GM23338 (cell line): ENCODE measurements at regions not wholly inside any gene's neighbourhood (a gene's known extent, or its start where the extent isn't known, plus 50 kb on each side); places are given as distances from the start of the nearest gene placed in this dataset.

ENCODE experiments used
- ATAC-seq: fragments of 200-7000 bp; cut with Tn5 transposase; 3 replicates; pipeline ENCODE4 v1.9.1; 2020
- DNase-seq: peaks from one replicate; pipeline ENCODE4 v3.0.0-alpha.2; 2015; ENCODE audit warnings: low spot score
- H2AFZ ChIP-seq: fragments of 200-600 bp; sonication (generic); 2 replicates; pipeline ENCODE4 v1.8.0; 2016; ENCODE audit warnings: antibody characterized with exemption, mild to moderate bottlenecking, moderate library complexity
- H3F3A ChIP-seq: fragments of 200-600 bp; sonication (generic); replicated peaks from 2 replicates; pipeline ENCODE4 v1.8.0; 2017; ENCODE audit warnings: antibody characterized with exemption, mixed run types, low read depth
- H3K27ac ChIP-seq: fragments of 200-600 bp; sonication (generic); 2 replicates; pipeline ENCODE4 v1.6.1; 2016; ENCODE audit warnings: low read depth
- H3K27me3 ChIP-seq: fragments of 200-600 bp; sonication (generic); 2 replicates; pipeline ENCODE4 v1.8.0; 2016; ENCODE audit warnings: mild to moderate bottlenecking, mixed run types, moderate library complexity; ENCODE audit not compliant: insufficient read depth
- H3K36me3 ChIP-seq: fragments of 200-600 bp; sonication (generic); 2 replicates; pipeline ENCODE4 v1.8.0; 2016; ENCODE audit warnings: mild to moderate bottlenecking; ENCODE audit not compliant: insufficient read depth
- H3K4me1 ChIP-seq: fragments of 200-600 bp; sonication (generic); 2 replicates; pipeline ENCODE4 v1.8.0; 2016; ENCODE audit warnings: mild to moderate bottlenecking, moderate library complexity; ENCODE audit not compliant: insufficient read depth
- H3K4me2 ChIP-seq: fragments of 200-600 bp; sonication (generic); 2 replicates; pipeline ENCODE4 v1.7.1; 2017; ENCODE audit warnings: mixed run types
- H3K4me3 ChIP-seq: fragments of 200-600 bp; sonication (generic); 2 replicates; pipeline ENCODE4 v1.6.1; 2016; ENCODE audit warnings: mixed run types
- H3K79me2 ChIP-seq: fragments of 200-600 bp; sonication (generic); replicated peaks from 2 replicates; pipeline ENCODE4 v1.8.0; 2017; ENCODE audit warnings: mild to moderate bottlenecking; ENCODE audit not compliant: insufficient read depth
- H3K9me2 ChIP-seq: fragments of 200-600 bp; sonication (generic); 2 replicates; pipeline ENCODE4 v1.8.0; 2017; ENCODE audit not compliant: insufficient read depth
- H4K20me1 ChIP-seq: fragments of 200-600 bp; sonication (generic); replicated peaks from 2 replicates; pipeline ENCODE4 v1.8.0; 2017; ENCODE audit warnings: mild to moderate bottlenecking; ENCODE audit not compliant: insufficient read depth
- H3K27ac Mint-ChIP-seq: 2 replicates; pipeline ENCODE4 v1.8.0; 2020; ENCODE audit warnings: inconsistent platforms, mild to moderate bottlenecking, moderate library complexity, mixed read lengths
- H3K27me3 Mint-ChIP-seq: 3 replicates; pipeline ENCODE4 v1.8.0; 2022; ENCODE audit warnings: low read depth, mild to moderate bottlenecking, moderate library complexity, mixed read lengths, inconsistent platforms; ENCODE audit not compliant: insufficient read depth, poor library complexity
- H3K36me3 Mint-ChIP-seq: 3 replicates; pipeline ENCODE4 v1.8.0; 2021; ENCODE audit warnings: low read depth, mild to moderate bottlenecking, inconsistent platforms, moderate library complexity, mixed read lengths
- H3K4me1 Mint-ChIP-seq: 3 replicates; pipeline ENCODE4 v1.8.0; 2020; ENCODE audit warnings: mild to moderate bottlenecking, inconsistent platforms, mixed read lengths
- H3K4me3 Mint-ChIP-seq: 3 replicates; pipeline ENCODE4 v1.8.0; 2021; ENCODE audit warnings: moderate library complexity, mild to moderate bottlenecking, inconsistent platforms, mixed read lengths
- H3K9me3 Mint-ChIP-seq: 3 replicates; pipeline ENCODE4 v1.8.0; 2020; ENCODE audit warnings: moderate library complexity, mild to moderate bottlenecking, inconsistent platforms, mixed read lengths
- CREB1 ChIP-seq: fragments of 250-450 bp; sonication (Bioruptor Pico); IDR thresholded peaks from 2 replicates; pipeline ENCODE4 v1.5.0; 2020; ENCODE audit warnings: low read depth, mild to moderate bottlenecking, moderate library complexity
- CTCF ChIP-seq, 2 experiments: fragments of 200-600 bp in 1 of 2; sonication (generic) in 1 of 2; conservative IDR thresholded peaks; 2 replicates each; pipeline versions ENCODE4 v1.5.1 to v1.6.1; 2016 to 2017; ENCODE audit warnings: antibody characterized with exemption in 2 of 2, low read depth in 2 of 2, mild to moderate bottlenecking in 2 of 2, moderate library complexity in 1 of 2
- EZH2 ChIP-seq: fragments of 200-600 bp; sonication (generic); IDR thresholded peaks from one replicate; pipeline ENCODE4 v1.8.0; 2017; ENCODE audit warnings: antibody characterized with exemption, mild to moderate bottlenecking, low read depth; ENCODE audit not compliant: unreplicated experiment
- EZH2phosphoT487 ChIP-seq: fragments of 200-600 bp; sonication (generic); IDR thresholded peaks from one replicate; pipeline ENCODE4 v1.8.1; 2018; ENCODE audit warnings: antibody characterized with exemption; ENCODE audit not compliant: unreplicated experiment
- JUNB ChIP-seq: IDR thresholded peaks from one replicate; pipeline ENCODE4 v1.6.1; 2016; ENCODE audit warnings: antibody characterized with exemption; ENCODE audit not compliant: unreplicated experiment
- NANOG ChIP-seq: IDR thresholded peaks from 2 replicates; pipeline ENCODE4 v1.6.1; 2016; ENCODE audit warnings: antibody characterized with exemption, borderline replicate concordance
- POLR2AphosphoS5 ChIP-seq: IDR thresholded peaks from 2 replicates; pipeline ENCODE4 v1.6.1; 2016; ENCODE audit warnings: antibody characterized with exemption, low read depth
- REST ChIP-seq: IDR thresholded peaks from one replicate; pipeline ENCODE4 v1.6.1; 2018; ENCODE audit warnings: antibody characterized with exemption; ENCODE audit not compliant: unreplicated experiment
- ZNF331 ChIP-seq: fragments of 250-450 bp; sonication (Bioruptor Pico); IDR thresholded peaks from 2 replicates; pipeline ENCODE4 v1.5.0; 2020; ENCODE audit warnings: low read depth, mild to moderate bottlenecking, moderate library complexity
- ZNF462 ChIP-seq: fragments of 250-450 bp; sonication (Bioruptor Pico); IDR thresholded peaks from 2 replicates; pipeline ENCODE4 v1.5.0; 2020; ENCODE audit warnings: mild to moderate bottlenecking, moderate library complexity

GRCh38 chr15:29550834-29551465 is 271.3 kb downstream of the TJP1 start:
- no peak for DNase-seq
- peaks cover 5% of the 10 kb centered on the region for H3K27me3 Mint-ChIP-seq
- no peaks in the 10 kb centered on the region for H4K20me1 ChIP-seq
- no peak overlapping the region for H3K4me3 ChIP-seq
- no peaks in the 10 kb centered on the region for H3K4me1 ChIP-seq
- H3K4me1 Mint-ChIP-seq = peaks cover 15% of the 10 kb centered on the region; the same call in 2 of the 3 replicates
- no peak for ATAC-seq
- no peak overlapping the region for H3K27ac ChIP-seq
- no peaks in the 10 kb centered on the region for H3K9me2 ChIP-seq
- H3K4me3 Mint-ChIP-seq = no peak overlapping the region
- H3K36me3 ChIP-seq = no peaks in the 10 kb centered on the region
- peaks cover 12% of the 10 kb centered on the region for H3K9me3 Mint-ChIP-seq
- H3K79me2 ChIP-seq = no peaks in the 10 kb centered on the region; the same call in 1 of the 2 replicates
- H2AFZ ChIP-seq = no peak overlapping the region
- TF ChIP-seq ZNF331 (CRISPR knock-in tag) (no peak), JUNB (no peak), NANOG (no peak), CREB1 (CRISPR knock-in tag) (no peak), EZH2phosphoT487 (no peak), EZH2 (no peak), POLR2AphosphoS5 (no peak)
- no peaks in the 10 kb centered on the region for H3K27me3 ChIP-seq
- no peak overlapping the region for H3K4me2 ChIP-seq
- peaks cover 14% of the 10 kb centered on the region for H3K36me3 Mint-ChIP-seq
- H3F3A ChIP-seq = no peaks in the 10 kb centered on the region
- no peak overlapping the region for H3K27ac Mint-ChIP-seq

- Histone ChIP-seq H3K4me1 (no peaks in the 10 kb centered on the region), H4K20me1 (no peaks in the 10 kb centered on the region), H3K4me3 (no peak overlapping the region), H3F3A (no peaks in the 10 kb centered on the region), H3K27ac (no peak overlapping the region), H3K27me3 (no peaks in the 10 kb centered on the region), H3K9me2 (no peaks in the 10 kb centered on the region; the same call in 1 of the 2 replicates), H2AFZ (no peak overlapping the region), H3K79me2 (no peaks in the 10 kb centered on the region), H3K4me2 (no peak overlapping the region), H3K36me3 (no peaks in the 10 kb centered on the region)
- peaks cover 16% of the 10 kb centered on the region for H3K9me3 Mint-ChIP-seq
- peaks cover 18% of the 10 kb centered on the region for H3K36me3 Mint-ChIP-seq
- H3K4me1 Mint-ChIP-seq = peaks cover 6% of the 10 kb centered on the region
- no peak overlapping the region for H3K27ac Mint-ChIP-seq
- no peak for DNase-seq
- no peak overlapping the region for H3K4me3 Mint-ChIP-seq
- no peak for ATAC-seq
- peaks cover 2% of the 10 kb centered on the region for H3K27me3 Mint-ChIP-seq
- TF ChIP-seq ZNF331 (CRISPR knock-in tag) (no peak), CREB1 (CRISPR knock-in tag) (no peak), ZNF462 (CRISPR knock-in tag) (no peak), CTCF (conservative IDR thresholded peaks at IDR 0.05; ENCODE audit: low read depth in 2 of 2) (no peak), NANOG (no peak), JUNB (no peak), REST (no peak)
These were observed 274.3 kb downstream of the TJP1 start for GRCh38 chr15:29548006-29548405.
